Tibial nerve (tissue), 4 donors: ENCODE measurements at regions not wholly inside any gene's neighbourhood (a gene's known extent, or its start where the extent isn't known, plus 50 kb on each side); places are given as distances from the start of the nearest gene placed in this dataset.

Experiments used
- EP300 ChIP-seq, 2 donors: sonication (generic); formaldehyde crosslinking; IDR thresholded peaks; one replicate each; pipeline ENCODE4 v1.6.1; 2017; ENCODE audit warnings: antibody characterized with exemption in 2 of 2, mild to moderate bottlenecking in 1 of 2
- TF ChIP-seq, protein P1 (sequence below), 5 experiments: fragments of 200-600 bp in 3 of 5; fragments of 450-650 bp in 2 of 5; sonication (generic) in 3 of 5; IDR thresholded peaks; one replicate each; pipeline ENCODE4 v1.5.1; 2016 to 2019; ENCODE audit warnings: antibody characterized with exemption in 5 of 5, mild to moderate bottlenecking in 3 of 5, moderate library complexity in 2 of 5

DNA sequence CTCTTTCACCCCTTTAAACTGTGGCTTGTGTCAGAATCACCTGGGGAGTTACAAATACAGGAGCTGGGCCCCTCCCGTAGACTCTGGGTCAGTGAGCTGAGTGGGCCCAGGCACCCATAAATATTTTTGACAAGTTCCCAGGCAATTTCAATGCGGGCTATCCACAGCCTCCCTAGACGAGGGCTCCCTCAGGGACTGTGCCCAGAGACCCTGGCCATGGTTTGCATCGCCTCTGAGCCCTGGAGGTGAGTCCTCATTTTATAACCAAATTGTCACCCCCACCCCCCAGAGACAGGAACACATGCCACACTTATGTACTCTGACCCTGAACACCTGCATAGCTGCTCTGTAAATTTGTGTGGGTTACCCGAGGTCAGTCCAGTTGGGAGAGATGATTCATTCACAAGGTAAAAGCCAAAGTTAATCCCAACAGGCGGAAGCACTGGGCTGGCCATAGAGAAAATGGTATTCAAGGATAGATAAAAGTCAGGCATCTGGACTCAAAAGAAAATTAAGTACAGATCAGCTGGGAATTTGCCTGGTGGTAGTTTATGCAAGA, 146.5 kb upstream of the SLC6A11 start:
- TF ChIP-seq, protein P1, sequence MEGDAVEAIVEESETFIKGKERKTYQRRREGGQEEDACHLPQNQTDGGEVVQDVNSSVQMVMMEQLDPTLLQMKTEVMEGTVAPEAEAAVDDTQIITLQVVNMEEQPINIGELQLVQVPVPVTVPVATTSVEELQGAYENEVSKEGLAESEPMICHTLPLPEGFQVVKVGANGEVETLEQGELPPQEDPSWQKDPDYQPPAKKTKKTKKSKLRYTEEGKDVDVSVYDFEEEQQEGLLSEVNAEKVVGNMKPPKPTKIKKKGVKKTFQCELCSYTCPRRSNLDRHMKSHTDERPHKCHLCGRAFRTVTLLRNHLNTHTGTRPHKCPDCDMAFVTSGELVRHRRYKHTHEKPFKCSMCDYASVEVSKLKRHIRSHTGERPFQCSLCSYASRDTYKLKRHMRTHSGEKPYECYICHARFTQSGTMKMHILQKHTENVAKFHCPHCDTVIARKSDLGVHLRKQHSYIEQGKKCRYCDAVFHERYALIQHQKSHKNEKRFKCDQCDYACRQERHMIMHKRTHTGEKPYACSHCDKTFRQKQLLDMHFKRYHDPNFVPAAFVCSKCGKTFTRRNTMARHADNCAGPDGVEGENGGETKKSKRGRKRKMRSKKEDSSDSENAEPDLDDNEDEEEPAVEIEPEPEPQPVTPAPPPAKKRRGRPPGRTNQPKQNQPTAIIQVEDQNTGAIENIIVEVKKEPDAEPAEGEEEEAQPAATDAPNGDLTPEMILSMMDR (IDR thresholded peaks at IDR 0.05) = no peak
- TF ChIP-seq EP300 (IDR thresholded peaks at IDR 0.05) = no peak
